Fibroblast of pulmonary artery (primary cell): ENCODE measurements at regions not wholly inside any gene's neighbourhood (a gene's known extent, or its start where the extent isn't known, plus 50 kb on each side); places are given as distances from the start of the nearest gene placed in this dataset.

Source experiments
- DNase-seq: peaks from one replicate; pipeline ENCODE4 v3.0.0-alpha.2; 2010; ENCODE audit warnings: low read depth
- H3K4me3 ChIP-seq: replicated peaks from 2 replicates; pipeline ENCODE4 v1.5.1; 2011; ENCODE audit warnings: low read depth, mild to moderate bottlenecking, control low read depth, low read length, moderate library complexity
- TF ChIP-seq, protein P1 (sequence below): IDR thresholded peaks from 2 replicates; pipeline ENCODE4 v1.5.1; 2011; ENCODE audit warnings: mild to moderate bottlenecking, control low read depth, low read length, inconsistent platforms; ENCODE audit errors: missing control alignments

DNA sequence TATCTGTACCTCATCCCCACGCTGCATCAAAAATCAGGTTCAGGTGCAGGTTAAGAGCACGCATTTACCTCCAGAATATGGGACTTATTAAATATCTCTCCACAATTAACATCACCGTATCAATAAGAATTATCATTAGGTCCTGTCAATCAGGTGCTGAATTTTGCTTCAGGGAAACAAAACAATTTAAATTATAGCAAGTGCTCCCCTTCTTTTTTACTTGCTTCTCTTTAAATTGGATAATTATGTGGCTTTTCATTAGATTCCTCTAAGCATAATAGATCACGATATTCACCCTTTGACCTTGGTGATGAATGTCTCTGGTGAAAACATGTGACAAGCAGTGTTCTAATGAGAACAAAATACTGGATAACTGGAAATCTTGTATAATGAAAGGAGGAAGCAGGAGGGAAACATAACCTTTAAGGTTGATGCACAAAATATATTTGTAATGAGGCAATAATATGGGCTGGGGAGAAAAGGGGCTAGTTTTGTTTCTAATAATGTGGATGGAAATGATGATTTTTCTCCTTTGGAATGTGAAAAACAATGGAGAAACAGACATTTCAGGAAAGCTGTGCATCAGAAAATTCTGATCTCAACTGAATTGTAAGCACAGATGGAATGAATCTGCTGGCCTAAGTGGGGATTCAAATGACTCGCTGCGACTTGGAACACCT lies 166.9 kb downstream of the SNX10 start:
- no peak for DNase-seq
- no peak overlapping the region for H3K4me3 ChIP-seq
- TF ChIP-seq, protein P1, sequence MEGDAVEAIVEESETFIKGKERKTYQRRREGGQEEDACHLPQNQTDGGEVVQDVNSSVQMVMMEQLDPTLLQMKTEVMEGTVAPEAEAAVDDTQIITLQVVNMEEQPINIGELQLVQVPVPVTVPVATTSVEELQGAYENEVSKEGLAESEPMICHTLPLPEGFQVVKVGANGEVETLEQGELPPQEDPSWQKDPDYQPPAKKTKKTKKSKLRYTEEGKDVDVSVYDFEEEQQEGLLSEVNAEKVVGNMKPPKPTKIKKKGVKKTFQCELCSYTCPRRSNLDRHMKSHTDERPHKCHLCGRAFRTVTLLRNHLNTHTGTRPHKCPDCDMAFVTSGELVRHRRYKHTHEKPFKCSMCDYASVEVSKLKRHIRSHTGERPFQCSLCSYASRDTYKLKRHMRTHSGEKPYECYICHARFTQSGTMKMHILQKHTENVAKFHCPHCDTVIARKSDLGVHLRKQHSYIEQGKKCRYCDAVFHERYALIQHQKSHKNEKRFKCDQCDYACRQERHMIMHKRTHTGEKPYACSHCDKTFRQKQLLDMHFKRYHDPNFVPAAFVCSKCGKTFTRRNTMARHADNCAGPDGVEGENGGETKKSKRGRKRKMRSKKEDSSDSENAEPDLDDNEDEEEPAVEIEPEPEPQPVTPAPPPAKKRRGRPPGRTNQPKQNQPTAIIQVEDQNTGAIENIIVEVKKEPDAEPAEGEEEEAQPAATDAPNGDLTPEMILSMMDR: no peak

DNA sequence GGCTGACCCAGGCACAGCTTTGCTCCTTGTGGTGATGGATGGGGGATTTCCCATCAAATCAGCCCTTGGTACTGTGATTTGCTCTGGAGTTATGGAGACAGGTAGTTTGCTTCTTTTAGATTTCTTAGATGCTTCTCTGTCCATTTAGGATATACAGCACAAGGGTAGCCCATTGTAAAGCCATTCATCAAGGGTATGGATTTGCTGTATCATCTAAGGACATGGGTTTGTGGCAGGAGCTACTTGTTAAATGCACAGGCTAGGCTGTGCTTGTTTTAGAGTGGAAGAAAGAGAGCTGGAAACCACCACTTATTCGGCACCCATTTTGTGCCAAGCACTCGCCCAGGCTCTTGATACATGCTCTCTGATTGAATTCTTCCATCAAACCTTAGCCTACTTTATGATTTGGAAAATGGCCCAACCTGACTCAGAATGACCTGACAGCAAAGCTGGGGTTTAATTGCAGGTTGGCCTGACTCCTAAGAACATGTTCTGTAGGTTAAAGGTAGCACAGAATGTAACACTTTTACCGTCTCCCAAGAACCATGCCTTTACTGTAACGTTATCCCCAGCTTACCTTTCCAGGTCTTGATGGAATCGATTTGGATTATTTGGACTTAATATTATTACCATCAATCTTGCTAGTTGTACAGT lies 168.0 kb downstream of the SNX10 start:
- H3K4me3 ChIP-seq: no peak overlapping the region
- TF ChIP-seq, protein P1: no peak
- DNase-seq: no peak

DNA sequence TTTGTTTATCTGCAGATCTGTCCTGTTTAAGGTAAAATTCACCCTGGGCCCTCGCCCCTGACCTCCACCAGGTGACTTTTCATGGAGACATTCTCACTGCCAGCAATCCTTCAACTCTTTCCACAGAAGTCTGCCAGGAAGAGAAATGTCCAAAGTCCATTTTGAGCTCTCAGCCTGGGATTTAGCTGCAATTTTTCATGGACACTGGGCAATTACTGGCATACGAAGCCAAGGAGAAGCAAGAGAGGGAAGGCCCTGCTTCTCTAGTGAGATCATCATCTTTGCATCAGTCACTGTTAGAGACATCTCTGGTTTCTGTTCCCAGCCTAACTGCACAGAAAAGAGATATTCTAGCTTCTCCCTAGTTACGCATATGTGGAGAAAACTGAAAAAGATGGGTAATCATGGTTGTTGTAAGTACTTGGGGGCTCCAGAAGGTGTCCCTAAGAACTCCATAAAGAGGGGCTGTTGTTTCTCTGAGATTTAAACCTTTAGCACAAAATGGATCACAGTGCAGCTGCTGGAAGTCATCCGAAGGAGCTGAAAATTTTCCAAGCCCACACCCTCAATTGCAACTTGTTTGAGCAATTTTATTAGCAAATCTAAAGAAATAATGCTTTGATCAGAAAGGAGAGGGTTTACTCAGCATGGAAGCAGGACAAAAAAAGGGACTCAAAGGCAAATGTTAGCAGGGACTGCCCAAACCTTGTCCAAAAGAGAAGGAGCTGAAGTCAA lies 168.9 kb downstream of the SNX10 start:
- TF ChIP-seq, protein P1: no peak
- no peak overlapping the region for H3K4me3 ChIP-seq
- DNase-seq: no peak

DNA sequence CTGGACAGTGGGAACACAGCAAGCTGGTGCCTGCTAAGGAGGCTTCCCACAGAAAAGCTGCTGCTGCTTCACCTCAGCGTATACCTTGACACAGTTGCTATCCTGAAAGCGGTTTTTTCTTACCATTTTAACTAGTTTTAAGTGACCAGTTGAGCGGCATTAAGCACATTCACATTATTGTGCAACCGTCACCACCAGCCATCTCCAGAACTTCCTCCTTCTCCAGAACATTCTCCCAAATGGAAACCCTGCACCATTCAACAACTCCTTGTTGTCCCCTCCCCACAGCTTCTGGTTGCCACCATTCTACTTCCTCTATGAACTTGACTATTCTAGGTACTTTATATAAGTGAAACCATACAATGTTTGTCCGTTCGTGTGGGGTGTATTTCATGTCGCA lies 169.9 kb downstream of the SNX10 start:
- no peak overlapping the region for H3K4me3 ChIP-seq
- DNase-seq: no peak
- TF ChIP-seq, protein P1: no peak

DNA sequence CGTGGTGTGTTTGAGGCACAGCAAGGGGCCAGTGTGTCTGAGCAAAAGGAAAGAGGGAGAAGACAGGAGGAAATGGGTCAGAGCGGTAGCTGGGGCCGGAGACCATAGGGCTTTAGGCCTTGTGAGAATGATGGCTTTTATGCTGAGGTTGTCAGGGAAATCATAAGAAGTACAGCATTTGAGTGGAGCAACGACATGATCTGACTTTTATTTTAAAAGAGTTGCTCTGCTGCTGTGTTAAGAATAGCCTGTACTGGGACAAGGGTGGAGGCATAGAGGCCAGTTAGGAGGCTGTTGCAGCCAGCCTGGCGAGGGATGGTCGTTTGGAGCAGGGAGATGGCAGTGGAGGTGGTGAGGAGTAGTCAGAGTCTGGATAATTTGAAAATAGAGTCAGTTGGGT lies 174.3 kb downstream of the SNX10 start:
- TF ChIP-seq, protein P1: no peak
- DNase-seq: no peak
- H3K4me3 ChIP-seq: no peak overlapping the region

DNA sequence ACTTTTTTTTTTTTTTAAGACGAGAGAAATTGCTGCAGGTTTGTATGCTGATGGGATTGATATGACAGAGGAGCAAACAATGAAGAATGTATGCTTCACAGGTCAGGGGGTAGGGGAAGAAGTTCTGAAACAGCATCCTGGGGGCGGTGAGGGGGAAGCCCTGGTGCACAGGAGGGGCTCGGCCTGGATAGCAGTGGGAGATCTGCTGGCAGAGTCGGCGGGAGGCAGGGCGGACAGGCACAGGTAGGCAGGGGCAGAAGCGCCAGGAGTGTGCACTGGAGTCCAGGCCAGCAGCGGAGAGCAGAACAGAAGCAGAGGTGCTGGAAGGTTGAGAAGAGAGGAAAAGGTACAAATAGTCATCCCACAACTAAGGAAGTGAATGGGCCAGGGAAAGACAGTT lies 175.4 kb downstream of the SNX10 start:
- no peak for DNase-seq
- TF ChIP-seq, protein P1: no peak

More for the DNA sequence above, 175.4 kb downstream of the SNX10 start:
- no peak overlapping the region for H3K4me3 ChIP-seq
